IPS-18c (cell line): ENCODE measurements at regions not wholly inside any gene's neighbourhood (a gene's known extent, or its start where the extent isn't known, plus 50 kb on each side); places are given as distances from the start of the nearest gene placed in this dataset.
"Not testable (repeated sequence)": the region's sequence is repeated elsewhere in the genome, so short reads cannot be mapped to it uniquely, and the experiment has no call there.

Experiments
- H3K4me3 ChIP-seq: 2 replicates; pipeline ENCODE4 v1.7.0; 2013; ENCODE audit warnings: low read depth, mild to moderate bottlenecking, low read length, moderate library complexity; ENCODE audit not compliant: insufficient read depth
- H3K9me3 ChIP-seq: one replicate; pipeline ENCODE4 v1.6.1; 2013; ENCODE audit warnings: mild to moderate bottlenecking, low read length, moderate library complexity; ENCODE audit not compliant: control insufficient read depth, insufficient read depth

DNA sequence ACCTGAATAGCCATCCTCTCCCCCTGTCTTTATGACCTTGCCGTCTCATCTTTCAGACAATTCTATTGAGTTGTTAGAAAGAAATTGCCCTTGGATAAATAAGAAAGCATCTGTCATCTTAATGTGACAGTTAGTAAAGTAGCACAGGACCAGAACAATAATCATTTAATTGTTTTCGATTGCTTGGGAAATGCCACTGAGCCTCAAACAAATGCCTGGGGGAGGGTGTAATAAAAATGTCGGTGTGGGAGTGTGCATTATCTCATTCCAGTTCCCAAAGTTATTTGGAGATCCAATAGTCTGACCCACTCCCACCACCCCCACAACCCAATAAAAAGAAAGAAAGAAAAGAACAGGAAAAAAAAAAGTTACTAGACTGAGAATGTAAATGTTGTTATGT, 509.3 kb upstream of the LRRC7 start:
- H3K9me3 ChIP-seq: no peaks in the 10 kb centered on the region
- no peak overlapping the region for H3K4me3 ChIP-seq

DNA sequence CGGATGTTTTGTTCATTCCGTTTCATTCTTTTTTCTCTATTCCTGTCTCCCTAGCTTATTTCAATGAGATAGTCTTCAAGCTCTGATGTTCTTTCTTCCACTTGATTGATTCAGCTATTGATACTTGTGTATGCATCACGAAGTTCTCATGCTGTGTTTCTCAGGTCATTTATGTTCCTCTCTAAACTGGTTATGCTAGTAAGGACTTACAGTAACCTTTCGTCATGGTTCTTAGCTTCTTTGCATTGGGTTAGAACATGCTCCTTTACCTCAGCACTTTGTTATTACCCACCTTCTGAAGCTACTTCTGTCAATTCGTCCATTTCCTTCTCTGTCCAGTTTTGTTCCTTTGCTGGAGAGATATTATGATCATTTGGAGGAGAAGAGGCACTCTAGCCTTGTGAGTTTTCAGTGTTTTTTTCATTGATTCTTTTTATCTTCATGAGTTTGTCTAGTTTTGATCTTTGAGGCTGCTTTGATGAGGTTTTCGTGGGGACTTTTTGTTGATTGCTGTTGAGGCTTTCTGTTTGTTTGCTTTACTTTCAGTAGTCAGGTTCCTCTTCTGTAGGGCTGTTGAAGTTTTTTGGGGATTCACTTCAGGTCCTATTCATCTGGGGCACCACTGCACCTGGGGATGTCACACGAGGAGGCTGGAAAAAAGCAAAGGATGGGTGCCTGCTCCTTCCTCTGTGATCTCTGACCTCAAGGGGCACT, 496.9 kb upstream of the LRRC7 start:
- Histone ChIP-seq H3K4me3 (no peak overlapping the region), H3K9me3 (peaks cover 3% of the 10 kb centered on the region)

- Histone ChIP-seq H3K9me3 (peaks cover 3% of the 10 kb centered on the region), H3K4me3 (no peak overlapping the region)
Observed at GRCh38 chr1:69073176-69073575, 494.5 kb upstream of the LRRC7 start.

- H3K4me3 ChIP-seq: no peak overlapping the region
- H3K9me3 ChIP-seq: peaks cover 3% of the 10 kb centered on the region
Observed at GRCh38 chr1:69076631-69077030, 491.1 kb upstream of the LRRC7 start.

DNA sequence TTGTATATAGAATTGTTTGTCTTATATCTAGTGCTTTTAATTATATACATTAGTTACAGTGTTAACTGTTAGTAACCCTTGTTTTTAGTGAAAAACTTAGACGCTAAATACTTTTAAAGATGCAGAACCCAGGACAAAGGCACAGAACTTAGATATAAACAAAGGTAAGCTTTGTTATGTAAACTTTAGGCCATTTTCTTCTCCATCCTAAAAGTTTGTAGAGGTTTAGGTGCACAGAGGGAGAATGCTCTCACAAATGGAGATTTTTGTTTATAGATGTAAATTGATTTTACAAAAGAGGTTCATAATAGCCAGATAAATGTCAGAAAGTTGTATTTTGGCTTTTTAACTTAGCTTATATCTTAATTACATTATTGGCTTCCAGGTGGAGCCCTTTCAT, 490.5 kb upstream of the LRRC7 start:
- Histone ChIP-seq H3K4me3 (no peak overlapping the region), H3K9me3 (peaks cover 3% of the 10 kb centered on the region)

- Histone ChIP-seq H3K9me3 (peaks cover 3% of the 10 kb centered on the region), H3K4me3 (no peak overlapping the region; the same call in 1 of the 2 replicates)
Observed at GRCh38 chr1:69077633-69078032, 490.1 kb upstream of the LRRC7 start.

DNA sequence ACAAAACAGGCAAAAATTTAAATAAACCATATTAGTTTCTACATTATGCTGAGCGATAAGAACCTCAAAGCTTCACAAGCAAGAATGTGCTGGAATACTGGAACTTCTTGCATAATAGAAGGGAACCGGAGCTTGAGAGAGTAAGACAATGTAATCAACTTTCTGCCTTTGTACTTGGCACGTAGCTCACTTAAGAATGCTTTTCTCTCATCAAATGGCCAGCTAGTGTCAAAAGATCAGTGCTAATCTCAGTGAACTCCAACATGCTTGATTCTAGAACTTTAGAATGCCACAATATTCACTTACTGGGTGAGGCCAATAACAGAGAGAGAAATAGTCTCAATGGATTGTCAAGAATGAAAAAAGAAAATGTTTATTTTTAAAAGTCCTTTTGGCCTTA, 486.1 kb upstream of the LRRC7 start:
- Histone ChIP-seq H3K9me3 (no peaks in the 10 kb centered on the region), H3K4me3 (no peak overlapping the region)

GRCh38 chr1:69082312-69082711, 485.4 kb upstream of the LRRC7 start:
- H3K9me3 ChIP-seq: no peaks in the 10 kb centered on the region
- H3K4me3 ChIP-seq: no peak overlapping the region

- Histone ChIP-seq H3K4me3 (no peak overlapping the region), H3K9me3 (no peaks in the 10 kb centered on the region)
Observed at GRCh38 chr1:69086148-69086547, 481.6 kb upstream of the LRRC7 start.

DNA sequence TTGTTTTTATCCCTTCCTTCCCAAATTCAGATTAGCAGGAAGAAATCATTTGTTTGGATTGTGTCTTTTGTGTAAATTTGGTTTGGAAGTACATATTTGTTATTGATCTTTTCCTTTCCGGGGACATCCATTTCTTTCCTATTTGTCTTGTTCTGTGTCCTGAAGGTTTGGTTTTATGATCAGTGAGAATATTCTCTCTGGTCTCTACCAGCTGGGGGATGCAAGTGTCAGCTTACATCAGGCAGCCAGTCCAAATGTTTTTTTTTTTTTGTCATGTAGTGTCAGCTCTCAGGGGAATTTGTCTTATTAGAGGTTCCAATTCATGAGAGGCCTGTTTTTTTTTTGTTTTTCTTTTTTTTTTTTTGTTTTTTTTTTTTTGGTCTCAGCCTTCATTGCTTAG, 479.2 kb upstream of the LRRC7 start:
- no peak overlapping the region for H3K4me3 ChIP-seq
- no peaks in the 10 kb centered on the region for H3K9me3 ChIP-seq

- Histone ChIP-seq H3K9me3 (no peaks in the 10 kb centered on the region), H3K4me3 (no peak overlapping the region)
Observed at GRCh38 chr1:69090170-69090569, 477.6 kb upstream of the LRRC7 start.

GRCh38 chr1:69090752-69091151, 477.0 kb upstream of the LRRC7 start:
- no peaks in the 10 kb centered on the region for H3K9me3 ChIP-seq
- H3K4me3 ChIP-seq: no peak overlapping the region

DNA sequence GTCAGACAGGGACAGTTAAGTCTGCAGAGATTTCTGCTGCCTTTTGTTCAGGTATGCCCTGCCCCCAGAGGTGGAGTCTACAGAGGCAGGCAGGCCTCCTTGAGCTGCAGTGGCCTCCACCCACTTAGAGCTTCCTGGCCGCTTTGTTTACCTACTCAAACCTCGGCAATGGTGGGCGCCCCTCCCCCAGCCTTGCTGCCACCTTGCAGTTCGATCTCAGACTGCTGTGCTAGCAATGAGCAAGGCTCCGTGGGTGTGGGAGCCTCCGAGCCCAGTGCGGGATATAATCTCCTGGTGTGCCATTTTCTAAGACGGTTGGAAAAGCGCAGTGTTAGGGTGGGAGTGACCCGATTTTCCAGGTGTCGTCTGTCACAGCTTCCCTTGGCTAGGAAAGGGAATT, 465.7 kb upstream of the LRRC7 start:
- not testable (repeated sequence) for H3K9me3 ChIP-seq, H3K4me3 ChIP-seq

- Histone ChIP-seq H3K9me3 (peaks cover 7% of the 10 kb centered on the region), H3K4me3 (no peak overlapping the region)
Observed at GRCh38 chr1:69103213-69103612, 464.5 kb upstream of the LRRC7 start.

- no peak overlapping the region for H3K4me3 ChIP-seq
- H3K9me3 ChIP-seq: peaks cover 7% of the 10 kb centered on the region
Observed at GRCh38 chr1:69103705-69104385, 463.9 kb upstream of the LRRC7 start.

- Histone ChIP-seq H3K4me3 (no peak overlapping the region), H3K9me3 (peaks cover 7% of the 10 kb centered on the region)
Observed at GRCh38 chr1:69104894-69105293, 462.8 kb upstream of the LRRC7 start.

GRCh38 chr1:69109277-69109676, 458.4 kb upstream of the LRRC7 start:
- H3K9me3 ChIP-seq: no peaks in the 10 kb centered on the region
- no peak overlapping the region for H3K4me3 ChIP-seq

GRCh38 chr1:69110851-69111250, 456.9 kb upstream of the LRRC7 start:
- Histone ChIP-seq H3K4me3 (no peak overlapping the region), H3K9me3 (no peaks in the 10 kb centered on the region)
